H1 (cell line): ENCODE measurements at regions not wholly inside any gene's neighbourhood (a gene's known extent, or its start where the extent isn't known, plus 50 kb on each side); places are given as distances from the start of the nearest gene placed in this dataset.

ENCODE experiments used
- NRF1 ChIP-seq: IDR thresholded peaks from 2 replicates; pipeline ENCODE4 v1.6.1; 2011; ENCODE audit warnings: mild to moderate bottlenecking, low read depth, low read length, improper control_type of control experiment
- TCF12 ChIP-seq: IDR thresholded peaks from 2 replicates; pipeline ENCODE4 v1.6.1; 2011; ENCODE audit warnings: low read depth, mild to moderate bottlenecking, low read length
- TF ChIP-seq, protein P1 (sequence below): IDR thresholded peaks from 2 replicates; pipeline ENCODE4 v1.6.1; 2012; ENCODE audit warnings: low read length, inconsistent platforms

DNA sequence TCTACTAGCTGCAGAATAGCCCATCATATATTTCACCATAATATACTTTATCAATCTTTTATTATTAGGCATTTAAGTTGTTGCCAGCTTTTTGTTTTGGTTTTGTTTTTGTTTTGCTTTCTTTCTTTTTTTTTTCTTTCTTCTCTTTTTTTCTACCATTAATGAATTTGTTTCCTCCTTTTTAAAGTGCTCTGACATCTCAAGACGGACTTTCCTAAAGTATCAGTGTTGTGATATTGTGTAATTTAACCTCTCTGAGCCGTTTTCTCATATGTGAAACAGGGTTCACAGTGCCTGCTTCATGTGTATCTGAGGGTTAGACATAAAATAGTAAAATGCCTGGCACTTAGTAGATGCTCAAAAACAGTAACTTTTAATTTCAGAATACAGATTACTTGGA, 109.5 kb upstream of the IL12A start (continued):
- TF ChIP-seq, protein P1, sequence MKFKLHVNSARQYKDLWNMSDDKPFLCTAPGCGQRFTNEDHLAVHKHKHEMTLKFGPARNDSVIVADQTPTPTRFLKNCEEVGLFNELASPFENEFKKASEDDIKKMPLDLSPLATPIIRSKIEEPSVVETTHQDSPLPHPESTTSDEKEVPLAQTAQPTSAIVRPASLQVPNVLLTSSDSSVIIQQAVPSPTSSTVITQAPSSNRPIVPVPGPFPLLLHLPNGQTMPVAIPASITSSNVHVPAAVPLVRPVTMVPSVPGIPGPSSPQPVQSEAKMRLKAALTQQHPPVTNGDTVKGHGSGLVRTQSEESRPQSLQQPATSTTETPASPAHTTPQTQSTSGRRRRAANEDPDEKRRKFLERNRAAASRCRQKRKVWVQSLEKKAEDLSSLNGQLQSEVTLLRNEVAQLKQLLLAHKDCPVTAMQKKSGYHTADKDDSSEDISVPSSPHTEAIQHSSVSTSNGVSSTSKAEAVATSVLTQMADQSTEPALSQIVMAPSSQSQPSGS: no peak
- no peak for TF ChIP-seq NRF1
- TF ChIP-seq TCF12: no peak
- TF ChIP-seq, all 59 proteins: peak for 0
